ENCODE measurements at regions not wholly inside any gene's neighbourhood (a gene's known extent, or its start where the extent isn't known, plus 50 kb on each side); places are given as distances from the start of the nearest gene placed in this dataset.

DNA sequence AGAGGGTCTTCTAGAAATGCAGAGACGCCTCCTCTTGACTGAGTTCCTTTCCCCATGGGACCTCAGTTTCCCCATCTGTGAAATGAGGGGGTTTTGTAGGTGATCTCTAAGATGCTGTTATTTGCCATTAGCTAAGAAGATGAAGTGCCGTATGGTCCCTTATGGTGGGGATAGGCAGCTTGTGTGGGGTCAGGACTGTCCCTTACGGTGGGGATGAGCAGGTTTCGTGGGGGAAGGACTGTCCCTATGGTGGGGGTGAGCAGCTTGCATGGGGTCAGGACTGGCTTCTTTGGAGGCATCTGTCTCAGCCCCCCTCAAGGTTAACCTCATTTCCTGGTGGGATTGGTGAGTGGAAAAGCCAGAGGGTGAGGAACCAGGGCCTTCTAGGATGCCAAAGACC lies 148.3 kb upstream of the GPR26 start:
- peaks cover 16% of the 10 kb centered on the region for H3K27me3 Mint-ChIP-seq
- DNase-seq = no peak
- H3K36me3 Mint-ChIP-seq (ENCODE audit: low read depth) = no peaks in the 10 kb centered on the region
- no peaks in the 10 kb centered on the region for H3K9me3 Mint-ChIP-seq
- no peaks in the 10 kb centered on the region for H3K4me1 Mint-ChIP-seq (ENCODE audit: low read depth)
- no peak overlapping the region for H3K27ac Mint-ChIP-seq
- H3K4me3 Mint-ChIP-seq = no peak overlapping the region

DNA sequence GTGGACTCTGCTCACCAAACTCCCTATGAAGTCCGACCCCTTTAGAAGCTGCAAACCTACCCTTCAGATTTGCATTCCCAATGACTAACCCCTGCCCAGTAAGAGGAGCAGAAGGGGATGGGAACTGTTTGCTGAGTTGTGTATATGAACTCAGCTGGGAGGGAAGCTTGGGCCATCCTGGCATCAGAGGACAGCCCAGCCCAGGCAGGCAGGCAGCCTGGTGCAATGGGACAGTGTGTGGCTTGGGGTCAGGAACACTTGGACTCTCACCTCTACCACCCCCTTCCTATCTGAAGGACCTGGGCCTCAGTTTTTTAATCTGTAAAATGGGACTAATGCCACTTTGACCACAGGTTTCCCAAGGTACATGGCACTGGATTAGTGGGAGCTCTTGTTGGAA lies 147.4 kb upstream of the GPR26 start:
- H3K27ac Mint-ChIP-seq = no peak overlapping the region
- H3K4me3 Mint-ChIP-seq = no peak overlapping the region
- H3K9me3 Mint-ChIP-seq = no peaks in the 10 kb centered on the region
- H3K36me3 Mint-ChIP-seq (ENCODE audit: low read depth) = no peaks in the 10 kb centered on the region
- H3K27me3 Mint-ChIP-seq = peaks cover 16% of the 10 kb centered on the region
- H3K4me1 Mint-ChIP-seq (ENCODE audit: low read depth) = no peaks in the 10 kb centered on the region
- no peak for DNase-seq

DNA sequence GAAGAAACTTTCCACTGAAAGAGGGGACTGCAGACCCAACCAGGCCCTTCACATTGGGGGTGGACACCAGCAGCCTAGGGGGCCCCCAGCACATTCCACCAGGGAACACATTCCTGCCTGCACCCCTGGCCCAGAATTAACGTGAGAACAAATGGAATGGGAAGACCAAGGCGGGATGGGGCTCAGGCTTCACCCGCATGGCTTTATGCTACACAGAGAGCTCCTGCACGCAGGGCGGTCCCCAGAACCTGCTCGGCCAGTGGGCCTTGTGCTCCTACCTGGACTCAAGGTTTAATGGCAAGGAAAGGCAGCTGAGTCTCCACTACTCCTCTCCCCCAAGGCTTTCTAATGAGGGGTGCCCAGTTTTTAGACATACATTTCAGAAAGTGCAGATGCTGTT lies 146.3 kb upstream of the GPR26 start:
- Mint-ChIP-seq H3K4me1 (ENCODE audit: low read depth) (no peaks in the 10 kb centered on the region), H3K36me3 (ENCODE audit: low read depth) (no peaks in the 10 kb centered on the region), H3K27ac (no peak overlapping the region), H3K9me3 (no peaks in the 10 kb centered on the region), H3K27me3 (peaks cover 14% of the 10 kb centered on the region), H3K4me3 (no peak overlapping the region)
- DNase-seq = no peak

DNA sequence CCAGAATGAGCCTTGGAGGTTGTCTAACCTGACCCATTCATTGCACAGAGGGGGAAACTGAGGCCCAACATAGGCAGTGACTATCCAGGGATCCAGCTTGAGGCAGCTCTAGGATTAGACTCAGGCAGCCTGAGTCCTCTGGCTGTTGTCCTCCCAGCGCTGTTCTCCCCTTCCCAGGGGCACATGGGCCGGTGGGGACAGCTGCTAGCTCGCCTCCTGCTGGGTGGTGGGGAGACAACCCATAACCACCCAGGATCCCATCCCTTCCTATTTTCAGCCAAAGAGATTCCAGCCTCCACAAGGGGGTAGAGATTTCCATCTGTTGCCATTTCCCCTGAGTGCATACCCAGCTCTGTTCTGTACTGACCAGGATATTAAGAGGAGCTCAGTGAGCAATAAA lies 145.1 kb upstream of the GPR26 start:
- Mint-ChIP-seq H3K9me3 (no peaks in the 10 kb centered on the region), H3K4me1 (ENCODE audit: low read depth) (no peaks in the 10 kb centered on the region), H3K4me3 (no peak overlapping the region), H3K27ac (no peak overlapping the region), H3K36me3 (ENCODE audit: low read depth) (no peaks in the 10 kb centered on the region), H3K27me3 (peaks cover 12% of the 10 kb centered on the region)
- no peak for DNase-seq

- Mint-ChIP-seq H3K27me3 (peaks cover 17% of the 10 kb centered on the region), H3K4me3 (no peak overlapping the region), H3K4me1 (ENCODE audit: low read depth) (no peaks in the 10 kb centered on the region), H3K27ac (no peak overlapping the region), H3K36me3 (ENCODE audit: low read depth) (no peaks in the 10 kb centered on the region), H3K9me3 (no peaks in the 10 kb centered on the region)
- DNase-seq = no peak
Observed at GRCh38 chr10:123521556-123521955, 144.6 kb upstream of the GPR26 start.

GRCh38 chr10:123522702-123523312 lies 143.3 kb upstream of the GPR26 start:
- Mint-ChIP-seq H3K9me3 (no peaks in the 10 kb centered on the region), H3K27ac (no peak overlapping the region), H3K27me3 (peaks cover 17% of the 10 kb centered on the region), H3K4me1 (ENCODE audit: low read depth) (no peaks in the 10 kb centered on the region), H3K4me3 (no peak overlapping the region), H3K36me3 (ENCODE audit: low read depth) (no peaks in the 10 kb centered on the region)
- DNase-seq = no peak

- no peak for DNase-seq
- H3K27me3 Mint-ChIP-seq = peaks cover 17% of the 10 kb centered on the region
- no peaks in the 10 kb centered on the region for H3K4me1 Mint-ChIP-seq (ENCODE audit: low read depth)
- H3K4me3 Mint-ChIP-seq = no peak overlapping the region
- no peak overlapping the region for H3K27ac Mint-ChIP-seq
- H3K36me3 Mint-ChIP-seq (ENCODE audit: low read depth) = no peaks in the 10 kb centered on the region
- no peaks in the 10 kb centered on the region for H3K9me3 Mint-ChIP-seq
Observed at GRCh38 chr10:123523833-123524232, 142.3 kb upstream of the GPR26 start.

DNA sequence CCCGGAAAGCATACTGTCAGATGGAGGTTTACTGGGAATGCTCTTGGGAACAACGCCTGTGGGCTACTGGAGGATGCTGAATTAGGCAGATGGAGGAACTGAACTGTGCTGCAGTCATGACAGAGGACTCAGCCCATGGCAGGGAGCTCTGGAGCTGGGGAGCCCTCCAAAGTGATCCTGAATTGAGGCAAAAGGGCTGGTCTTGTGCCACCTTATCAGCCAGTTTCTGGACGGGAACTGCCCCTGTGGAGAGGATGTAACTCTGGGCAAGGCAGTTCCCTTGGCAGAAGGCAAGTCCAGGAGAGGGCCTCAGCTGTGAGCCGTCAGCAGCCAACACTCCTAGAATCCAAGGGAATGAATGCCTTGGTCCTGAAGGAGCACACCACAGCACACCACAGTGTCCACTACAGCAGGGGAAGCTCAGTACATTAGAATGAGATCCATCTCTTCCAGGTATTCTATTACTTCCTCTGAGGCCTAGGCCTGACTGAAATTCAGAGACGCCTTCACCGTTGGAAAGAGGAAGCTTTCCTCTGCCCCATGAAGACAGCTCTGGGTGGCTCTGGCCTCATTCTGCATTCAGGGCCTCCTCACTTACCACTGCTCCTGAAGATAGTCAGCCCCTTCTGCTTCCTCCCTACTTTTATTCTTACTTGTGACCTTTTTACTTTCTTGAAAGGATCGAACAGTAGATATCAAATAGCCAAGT lies 139.6 kb upstream of the GPR26 start:
- no peak for DNase-seq
- Mint-ChIP-seq H3K4me1 (ENCODE audit: low read depth) (no peaks in the 10 kb centered on the region), H3K9me3 (no peaks in the 10 kb centered on the region), H3K4me3 (no peak overlapping the region), H3K27me3 (peaks cover 38% of the 10 kb centered on the region), H3K27ac (no peak overlapping the region), H3K36me3 (ENCODE audit: low read depth) (no peaks in the 10 kb centered on the region)

DNA sequence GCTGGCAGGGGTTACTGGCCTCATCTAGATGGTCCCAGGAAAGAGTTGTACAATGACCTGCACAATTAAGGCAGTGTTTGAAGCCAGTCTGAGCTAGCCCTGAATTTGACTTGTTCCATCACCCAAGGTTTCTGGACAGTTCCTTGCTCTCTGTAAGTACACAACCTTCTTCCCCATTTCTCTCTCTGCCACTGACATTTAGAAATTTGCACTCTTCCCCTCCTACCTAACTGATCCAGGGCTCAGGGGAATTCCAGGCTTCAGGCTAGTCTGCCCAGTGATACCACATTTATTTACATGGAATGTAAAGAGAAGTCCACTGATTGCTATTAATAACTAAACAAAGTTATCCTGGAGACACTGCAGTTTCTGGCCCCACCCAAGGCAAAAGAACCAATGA lies 139.0 kb upstream of the GPR26 start:
- no peak overlapping the region for H3K4me3 Mint-ChIP-seq
- H3K4me1 Mint-ChIP-seq (ENCODE audit: low read depth) = no peaks in the 10 kb centered on the region
- H3K27me3 Mint-ChIP-seq = peaks cover 40% of the 10 kb centered on the region
- no peaks in the 10 kb centered on the region for H3K36me3 Mint-ChIP-seq (ENCODE audit: low read depth)
- H3K9me3 Mint-ChIP-seq = no peaks in the 10 kb centered on the region
- H3K27ac Mint-ChIP-seq = no peak overlapping the region
- DNase-seq = no peak

- Mint-ChIP-seq H3K36me3 (ENCODE audit: low read depth) (no peaks in the 10 kb centered on the region), H3K27me3 (peaks cover 50% of the 10 kb centered on the region), H3K27ac (no peak overlapping the region), H3K4me3 (no peak overlapping the region), H3K4me1 (ENCODE audit: low read depth) (no peaks in the 10 kb centered on the region), H3K9me3 (no peaks in the 10 kb centered on the region)
- DNase-seq = no peak
Observed at GRCh38 chr10:123529146-123529760, 136.9 kb upstream of the GPR26 start.

DNA sequence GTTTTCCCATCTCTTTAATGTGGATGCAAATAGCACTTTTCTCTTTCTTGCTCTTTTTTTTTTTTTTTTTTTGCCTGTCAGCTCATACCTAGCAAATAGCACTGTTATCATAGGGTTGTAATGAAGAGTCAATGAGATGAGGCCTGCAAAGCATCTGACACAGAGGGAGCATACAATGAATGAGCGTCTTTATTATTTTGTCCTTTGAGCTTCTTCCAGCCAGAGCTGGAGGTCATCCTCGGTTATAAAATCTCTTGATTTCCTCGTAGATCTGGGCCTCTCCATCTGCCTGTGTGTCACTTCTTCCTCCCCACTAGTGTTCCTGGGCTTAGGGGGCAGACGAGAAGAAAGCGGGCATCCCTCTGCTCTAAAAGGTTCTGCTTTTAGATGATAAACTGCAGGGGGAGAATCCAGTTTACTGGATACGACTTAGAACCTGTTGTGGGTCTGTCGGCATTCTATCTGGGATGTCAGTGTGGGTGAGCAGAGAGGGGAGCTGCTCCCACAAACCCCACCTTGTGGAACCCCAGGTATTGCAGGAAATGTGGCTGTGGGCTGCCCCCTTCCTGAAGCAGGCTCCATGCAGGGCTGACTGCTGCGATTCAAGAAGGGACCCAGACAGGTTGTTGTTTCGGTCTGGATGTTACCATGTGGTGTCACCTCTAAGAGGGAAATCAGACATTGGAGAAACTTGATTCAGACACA lies 135.8 kb upstream of the GPR26 start:
- no peaks in the 10 kb centered on the region for H3K4me1 Mint-ChIP-seq (ENCODE audit: low read depth)
- H3K27ac Mint-ChIP-seq = no peak overlapping the region
- H3K27me3 Mint-ChIP-seq = peaks cover 58% of the 10 kb centered on the region
- H3K9me3 Mint-ChIP-seq = no peaks in the 10 kb centered on the region
- DNase-seq = no peak
- H3K36me3 Mint-ChIP-seq (ENCODE audit: low read depth) = no peaks in the 10 kb centered on the region
- H3K4me3 Mint-ChIP-seq = no peak overlapping the region

DNA sequence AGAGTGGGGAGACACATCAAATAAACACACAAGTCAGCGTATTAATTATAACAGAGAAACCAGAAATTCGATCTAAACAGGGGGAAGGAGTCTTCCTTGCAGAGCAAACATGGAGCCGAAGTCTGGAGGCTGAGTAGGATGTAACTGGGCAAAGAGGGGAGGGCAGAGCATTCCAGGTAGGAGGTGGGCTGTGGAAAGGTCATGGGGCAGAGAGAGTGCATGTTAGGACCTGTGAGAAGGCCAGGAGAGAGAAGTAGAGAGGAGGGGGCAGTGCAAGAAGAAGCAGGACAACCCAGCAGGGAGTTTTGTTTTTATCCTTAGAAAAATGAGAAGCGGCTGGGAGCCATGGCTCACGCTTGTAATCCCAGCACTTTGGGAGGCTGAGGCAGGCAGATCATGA lies 130.8 kb upstream of the GPR26 start:
- H3K4me1 Mint-ChIP-seq (ENCODE audit: low read depth) = no peaks in the 10 kb centered on the region
- no peaks in the 10 kb centered on the region for H3K9me3 Mint-ChIP-seq
- DNase-seq = no peak
- no peak overlapping the region for H3K27ac Mint-ChIP-seq
- no peak overlapping the region for H3K4me3 Mint-ChIP-seq
- H3K36me3 Mint-ChIP-seq (ENCODE audit: low read depth) = no peaks in the 10 kb centered on the region
- H3K27me3 Mint-ChIP-seq = peaks cover 63% of the 10 kb centered on the region

DNA sequence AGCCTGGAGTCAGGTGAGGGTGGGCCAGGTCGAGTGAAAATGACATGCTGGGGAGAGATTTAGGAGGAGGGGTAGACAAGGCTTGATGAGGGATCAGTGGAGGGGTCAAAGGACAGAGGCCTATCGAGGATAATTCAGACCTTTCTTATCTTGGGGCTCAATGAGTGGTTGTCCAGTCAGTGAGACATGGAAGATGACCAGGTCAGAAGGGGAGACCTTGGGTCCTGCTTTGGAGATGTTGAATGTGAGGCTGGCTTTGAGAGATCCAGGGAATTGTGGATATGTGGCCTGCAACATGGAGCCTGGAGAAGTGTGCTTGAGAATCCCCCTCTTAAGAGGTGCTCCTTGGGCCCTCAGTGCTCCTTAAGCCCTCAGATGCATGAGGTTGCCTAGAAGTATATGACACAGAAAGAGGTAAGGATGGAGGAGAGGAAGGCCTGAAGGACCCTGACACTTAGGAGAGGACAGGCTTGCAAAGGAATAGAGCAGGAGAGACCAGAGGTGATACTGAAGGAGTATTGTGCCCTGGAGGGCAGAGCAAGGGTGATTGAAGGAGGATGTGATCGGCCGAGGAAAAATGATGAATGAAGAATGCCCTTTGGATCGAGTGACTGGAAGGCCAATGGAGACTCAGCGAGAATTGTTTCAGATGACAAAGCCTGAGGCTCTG lies 129.8 kb upstream of the GPR26 start:
- Mint-ChIP-seq H3K36me3 (ENCODE audit: low read depth) (no peaks in the 10 kb centered on the region), H3K9me3 (no peaks in the 10 kb centered on the region), H3K27me3 (peaks cover 57% of the 10 kb centered on the region), H3K27ac (no peak overlapping the region), H3K4me1 (ENCODE audit: low read depth) (no peaks in the 10 kb centered on the region), H3K4me3 (no peak overlapping the region)
- DNase-seq = no peak

GRCh38 chr10:123537188-123537961 lies 128.8 kb upstream of the GPR26 start:
- no peak overlapping the region for H3K4me3 Mint-ChIP-seq
- DNase-seq = no peak
- H3K36me3 Mint-ChIP-seq (ENCODE audit: low read depth) = no peaks in the 10 kb centered on the region
- no peaks in the 10 kb centered on the region for H3K9me3 Mint-ChIP-seq
- no peaks in the 10 kb centered on the region for H3K4me1 Mint-ChIP-seq (ENCODE audit: low read depth)
- H3K27me3 Mint-ChIP-seq = peaks cover 49% of the 10 kb centered on the region
- no peak overlapping the region for H3K27ac Mint-ChIP-seq
